Osteoblast (primary cell): ENCODE measurements at regions not wholly inside any gene's neighbourhood (a gene's known extent, or its start where the extent isn't known, plus 50 kb on each side); places are given as distances from the start of the nearest gene placed in this dataset.

ENCODE experiments used
- DNase-seq: peaks from one replicate; pipeline ENCODE4 v3.0.0; 2011; ENCODE audit warnings: low spot score, mixed read lengths; ENCODE audit not compliant: insufficient read length; ENCODE audit errors: missing footprints
- H2AFZ ChIP-seq: 2 replicates; pipeline ENCODE4 v1.6.0; 2011; ENCODE audit warnings: mild to moderate bottlenecking, low read length
- H3K27ac ChIP-seq: 2 replicates; pipeline ENCODE4 v1.5.1; 2011; ENCODE audit warnings: mild to moderate bottlenecking, low read depth, low read length, moderate library complexity
- H3K27me3 ChIP-seq: 2 replicates; pipeline ENCODE4 v1.6.0; 2012; ENCODE audit warnings: mild to moderate bottlenecking, control low read depth, inconsistent platforms, low read length, moderate library complexity; ENCODE audit not compliant: insufficient read depth
- H3K36me3 ChIP-seq: 2 replicates; pipeline ENCODE4 v1.5.1; 2011; ENCODE audit warnings: mild to moderate bottlenecking, low read length, control low read depth, moderate library complexity; ENCODE audit not compliant: insufficient read depth
- H3K4me1 ChIP-seq: 2 replicates; pipeline ENCODE4 v1.5.1; 2011; ENCODE audit warnings: mild to moderate bottlenecking, low read length, control low read depth, moderate library complexity; ENCODE audit not compliant: insufficient read depth
- H3K4me2 ChIP-seq: 2 replicates; pipeline ENCODE4 v1.6.0; 2011; ENCODE audit warnings: mild to moderate bottlenecking, low read length; ENCODE audit not compliant: insufficient read depth
- H3K4me3 ChIP-seq: fragments of 200-600 bp; sonication (generic); 3 replicates; pipeline ENCODE4 v1.5.1; 2012; ENCODE audit warnings: mild to moderate bottlenecking, low read length, inconsistent platforms; ENCODE audit not compliant: insufficient read depth
- H3K79me2 ChIP-seq: 2 replicates; pipeline ENCODE4 v1.6.0; 2012; ENCODE audit warnings: mild to moderate bottlenecking, low read length, control low read depth, inconsistent platforms; ENCODE audit not compliant: insufficient read depth
- H3K9me3 ChIP-seq: 2 replicates; pipeline ENCODE4 v1.5.1; 2011; ENCODE audit warnings: low read depth, low read length, control low read depth
- H4K20me1 ChIP-seq: 2 replicates; pipeline ENCODE4 v1.6.0; 2012; ENCODE audit warnings: mild to moderate bottlenecking, low read length, control low read depth; ENCODE audit not compliant: insufficient read depth
- TF ChIP-seq, protein P1 (sequence below): IDR thresholded peaks from 2 replicates; pipeline ENCODE4 v1.5.1; 2011; ENCODE audit warnings: mild to moderate bottlenecking, low read depth, low read length, moderate library complexity; ENCODE audit errors: extremely low read depth

GRCh38 chr2:10217489-10218435, 84.9 kb upstream of the HPCAL1 start:
- Histone ChIP-seq H3K27ac (no peak overlapping the region), H3K9me3 (no peaks in the 10 kb centered on the region), H3K27me3 (no peaks in the 10 kb centered on the region), H2AFZ (no peak overlapping the region), H3K36me3 (no peaks in the 10 kb centered on the region), H3K4me2 (no peak overlapping the region), H3K79me2 (no peaks in the 10 kb centered on the region), H3K4me1 (peaks cover 16% of the 10 kb centered on the region), H3K4me3 (no peak overlapping the region), H4K20me1 (no peaks in the 10 kb centered on the region)
- TF ChIP-seq, protein P1, sequence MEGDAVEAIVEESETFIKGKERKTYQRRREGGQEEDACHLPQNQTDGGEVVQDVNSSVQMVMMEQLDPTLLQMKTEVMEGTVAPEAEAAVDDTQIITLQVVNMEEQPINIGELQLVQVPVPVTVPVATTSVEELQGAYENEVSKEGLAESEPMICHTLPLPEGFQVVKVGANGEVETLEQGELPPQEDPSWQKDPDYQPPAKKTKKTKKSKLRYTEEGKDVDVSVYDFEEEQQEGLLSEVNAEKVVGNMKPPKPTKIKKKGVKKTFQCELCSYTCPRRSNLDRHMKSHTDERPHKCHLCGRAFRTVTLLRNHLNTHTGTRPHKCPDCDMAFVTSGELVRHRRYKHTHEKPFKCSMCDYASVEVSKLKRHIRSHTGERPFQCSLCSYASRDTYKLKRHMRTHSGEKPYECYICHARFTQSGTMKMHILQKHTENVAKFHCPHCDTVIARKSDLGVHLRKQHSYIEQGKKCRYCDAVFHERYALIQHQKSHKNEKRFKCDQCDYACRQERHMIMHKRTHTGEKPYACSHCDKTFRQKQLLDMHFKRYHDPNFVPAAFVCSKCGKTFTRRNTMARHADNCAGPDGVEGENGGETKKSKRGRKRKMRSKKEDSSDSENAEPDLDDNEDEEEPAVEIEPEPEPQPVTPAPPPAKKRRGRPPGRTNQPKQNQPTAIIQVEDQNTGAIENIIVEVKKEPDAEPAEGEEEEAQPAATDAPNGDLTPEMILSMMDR: no peak
- DNase-seq: peak; percentile 76

- peak overlapping the region; percentile 60 for H3K4me2 ChIP-seq
- peaks cover 16% of the 10 kb centered on the region for H3K4me1 ChIP-seq
- peak overlapping the region; percentile 32 for H2AFZ ChIP-seq
- H3K36me3 ChIP-seq: no peaks in the 10 kb centered on the region
- H3K27ac ChIP-seq: no peak overlapping the region
- H3K4me3 ChIP-seq: peak overlapping the region; percentile 28
- H3K79me2 ChIP-seq: no peaks in the 10 kb centered on the region
- no peaks in the 10 kb centered on the region for H3K27me3 ChIP-seq
- TF ChIP-seq, protein P1: no peak
- H3K9me3 ChIP-seq: no peaks in the 10 kb centered on the region
- DNase-seq: peak; percentile 36
- no peaks in the 10 kb centered on the region for H4K20me1 ChIP-seq
Observed at GRCh38 chr2:10220045-10220901, 82.4 kb upstream of the HPCAL1 start.

GRCh38 chr2:10220902-10221391, 81.8 kb upstream of the HPCAL1 start:
- peak; percentile 92 for DNase-seq
- H4K20me1 ChIP-seq: no peaks in the 10 kb centered on the region
- H3K4me2 ChIP-seq: peak overlapping the region; percentile 60
- TF ChIP-seq, protein P1: no peak
- no peak overlapping the region for H3K27ac ChIP-seq
- peaks cover 16% of the 10 kb centered on the region for H3K4me1 ChIP-seq
- no peaks in the 10 kb centered on the region for H3K36me3 ChIP-seq
- H3K79me2 ChIP-seq: no peaks in the 10 kb centered on the region
- no peaks in the 10 kb centered on the region for H3K9me3 ChIP-seq
- H3K27me3 ChIP-seq: no peaks in the 10 kb centered on the region
- peak overlapping the region; percentile 32 for H2AFZ ChIP-seq
- H3K4me3 ChIP-seq: peak overlapping the region; percentile 28
